Testis (tissue), 2 donors: ENCODE measurements at regions not wholly inside any gene's neighbourhood (a gene's known extent, or its start where the extent isn't known, plus 50 kb on each side); places are given as distances from the start of the nearest gene placed in this dataset.

Source experiments
- DNase-seq: peaks from one replicate; pipeline ENCODE4 v3.0.0-alpha.2; 2019
- H3K27ac ChIP-seq, 2 donors: fragments of 200-600 bp; sonication (generic); one replicate each; pipeline ENCODE4 v1.5.1; 2019
- H3K27me3 ChIP-seq: fragments of 200-600 bp; sonication (generic); one replicate; pipeline ENCODE4 v1.5.1; 2019
- H3K36me3 ChIP-seq: fragments of 200-600 bp; sonication (generic); one replicate; pipeline ENCODE4 v1.5.1; 2017; ENCODE audit warnings: low read depth; ENCODE audit errors: missing control alignments
- H3K4me1 ChIP-seq: fragments of 200-600 bp; sonication (generic); one replicate; pipeline ENCODE4 v1.5.1; 2019
- H3K4me3 ChIP-seq, 2 donors: fragments of 200-600 bp; sonication (generic); one replicate each; pipeline ENCODE4 v1.5.1; 2017 to 2019
- H3K9me3 ChIP-seq: fragments of 200-600 bp; sonication (generic); one replicate; pipeline ENCODE4 v1.5.1; 2017
- POLR2A ChIP-seq: fragments of 450-650 bp; IDR thresholded peaks from one replicate; pipeline ENCODE4 v1.6.1; 2017; ENCODE audit warnings: antibody characterized with exemption, mild to moderate bottlenecking, moderate library complexity
- WGBS, 2 donors: methylation state at CpG; one replicate each; pipeline ENCODE4 v1.1.5; 2018; 5-methylcytosine and 5-hydroxymethylcytosine counted together
- intact Hi-C: fragments of 100-400 bp; cut with DNase I; formaldehyde crosslinking; loops from one replicate; pipeline ENCODE4 v1.15.1; 2023; ENCODE audit warnings: low total_unique reads
- TF ChIP-seq, protein P1 (sequence below), 3 experiments: fragments of 450-650 bp in 2 of 3; fragments of 200-600 bp in 1 of 3; sonication (generic) in 1 of 3; IDR thresholded peaks; one replicate each; pipeline ENCODE4 v1.5.1; 2016 to 2019; ENCODE audit warnings: antibody characterized with exemption in 3 of 3, mild to moderate bottlenecking in 2 of 3, moderate library complexity in 1 of 3

DNA sequence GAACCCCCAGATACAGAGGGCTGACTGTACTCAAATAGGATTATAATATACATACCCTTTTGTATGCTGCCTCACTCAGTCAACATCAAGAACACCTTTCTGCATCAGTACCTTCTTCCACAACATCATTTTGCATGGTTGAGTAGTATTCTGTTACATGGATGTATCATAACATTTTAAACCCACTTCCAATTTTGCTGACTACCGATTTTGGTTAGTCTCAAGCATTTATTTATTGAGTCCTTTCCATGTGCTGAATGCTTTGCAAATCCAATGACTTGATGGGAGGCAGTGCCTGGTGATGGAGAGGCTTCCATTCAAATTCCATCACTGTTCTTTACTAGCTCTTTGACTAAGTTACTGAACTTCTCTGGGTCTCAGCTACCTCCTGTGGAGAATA lies 182.0 kb upstream of the KLF4 start:
- no peak for TF ChIP-seq POLR2A
- TF ChIP-seq, protein P1, sequence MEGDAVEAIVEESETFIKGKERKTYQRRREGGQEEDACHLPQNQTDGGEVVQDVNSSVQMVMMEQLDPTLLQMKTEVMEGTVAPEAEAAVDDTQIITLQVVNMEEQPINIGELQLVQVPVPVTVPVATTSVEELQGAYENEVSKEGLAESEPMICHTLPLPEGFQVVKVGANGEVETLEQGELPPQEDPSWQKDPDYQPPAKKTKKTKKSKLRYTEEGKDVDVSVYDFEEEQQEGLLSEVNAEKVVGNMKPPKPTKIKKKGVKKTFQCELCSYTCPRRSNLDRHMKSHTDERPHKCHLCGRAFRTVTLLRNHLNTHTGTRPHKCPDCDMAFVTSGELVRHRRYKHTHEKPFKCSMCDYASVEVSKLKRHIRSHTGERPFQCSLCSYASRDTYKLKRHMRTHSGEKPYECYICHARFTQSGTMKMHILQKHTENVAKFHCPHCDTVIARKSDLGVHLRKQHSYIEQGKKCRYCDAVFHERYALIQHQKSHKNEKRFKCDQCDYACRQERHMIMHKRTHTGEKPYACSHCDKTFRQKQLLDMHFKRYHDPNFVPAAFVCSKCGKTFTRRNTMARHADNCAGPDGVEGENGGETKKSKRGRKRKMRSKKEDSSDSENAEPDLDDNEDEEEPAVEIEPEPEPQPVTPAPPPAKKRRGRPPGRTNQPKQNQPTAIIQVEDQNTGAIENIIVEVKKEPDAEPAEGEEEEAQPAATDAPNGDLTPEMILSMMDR (IDR thresholded peaks at IDR 0.05): no peak
- Histone ChIP-seq H3K27me3 (no peaks in the 10 kb centered on the region), H3K9me3 (no peaks in the 10 kb centered on the region), H3K27ac (no peak overlapping the region), H3K4me3 (no peak overlapping the region), H3K4me1 (peaks cover 4% of the 10 kb centered on the region), H3K36me3 (no peaks in the 10 kb centered on the region)
- 95% methylated on average over 1 of the region's 1 CpG for WGBS, 2 donors
- DNase-seq: no peak
- intact Hi-C loops: no loop called here

DNA sequence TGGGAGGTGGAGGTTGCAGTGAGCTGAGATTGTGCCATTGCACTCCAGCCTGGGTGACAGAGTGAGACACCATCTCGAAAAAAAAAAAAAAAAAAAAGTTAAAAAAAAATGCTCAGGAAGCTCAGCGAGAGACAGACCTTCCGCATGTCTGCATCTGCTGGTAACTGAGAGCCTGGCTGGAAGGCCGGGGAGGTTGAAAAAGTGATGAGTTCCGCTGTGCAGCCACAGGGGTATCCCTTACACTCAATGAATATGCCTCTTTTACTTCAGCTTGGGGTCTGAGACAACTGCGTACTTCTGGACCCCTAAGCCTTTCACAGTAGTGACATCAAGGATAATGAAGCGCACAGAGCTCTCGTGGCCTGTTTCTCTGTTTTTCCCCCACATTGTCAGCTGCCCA lies 179.9 kb upstream of the KLF4 start:
- no peak for TF ChIP-seq POLR2A
- TF ChIP-seq, protein P1 (IDR thresholded peaks at IDR 0.05): no peak
- intact Hi-C loops: no loop called here
- DNase-seq: no peak
- Histone ChIP-seq H3K27me3 (no peaks in the 10 kb centered on the region), H3K27ac (no peak overlapping the region), H3K4me1 (peaks cover 4% of the 10 kb centered on the region), H3K9me3 (no peaks in the 10 kb centered on the region), H3K4me3 (no peak overlapping the region), H3K36me3 (no peaks in the 10 kb centered on the region)
- 75 to 91% methylated on average over 7 to 8 of the region's 8 CpGs for WGBS, 2 donors

DNA sequence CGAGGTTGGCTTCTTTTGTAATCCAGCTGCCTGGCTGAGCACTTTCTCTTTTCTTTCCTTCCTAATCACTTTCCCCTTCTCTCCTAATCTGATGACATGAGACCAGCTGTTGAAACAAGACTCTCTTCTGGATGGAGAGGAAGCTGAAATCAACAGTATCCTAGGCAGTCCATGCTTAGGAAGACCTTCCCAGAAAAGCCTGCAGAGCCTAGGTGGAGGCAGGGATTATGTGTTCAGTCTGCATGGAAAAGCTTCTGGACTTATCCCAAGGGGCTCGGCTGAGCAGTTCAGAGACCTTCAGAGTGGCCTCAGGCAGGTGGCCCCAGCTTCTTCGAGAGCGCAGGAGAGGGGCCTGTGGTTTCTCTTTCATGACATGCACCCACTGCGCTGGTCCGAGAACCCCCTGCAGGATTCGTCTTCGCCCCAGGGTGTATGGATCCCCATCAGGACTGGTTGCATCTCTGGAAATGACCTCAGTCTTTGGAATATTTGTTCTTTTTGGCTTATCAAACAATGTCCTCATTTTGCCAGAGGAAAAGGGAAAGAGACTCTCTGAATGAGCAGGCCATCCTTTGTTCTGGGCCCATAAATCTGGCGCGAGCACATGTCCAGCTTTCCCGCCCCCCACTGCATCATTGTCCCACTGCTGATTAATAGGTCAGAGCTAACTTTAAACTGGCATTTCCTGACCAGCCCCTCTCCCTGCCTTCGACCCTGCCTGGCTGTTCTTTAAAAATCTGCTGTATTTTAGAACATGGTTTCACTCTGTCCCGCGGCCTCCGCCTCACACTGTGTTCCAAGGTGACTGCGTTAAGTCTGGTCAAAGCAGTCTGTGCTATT lies 177.9 kb upstream of the KLF4 start:
- H3K27me3 ChIP-seq: no peaks in the 10 kb centered on the region
- H3K36me3 ChIP-seq: no peaks in the 10 kb centered on the region
- no peaks in the 10 kb centered on the region for H3K9me3 ChIP-seq
- peaks cover 4% of the 10 kb centered on the region for H3K4me1 ChIP-seq
- no peak for TF ChIP-seq POLR2A
- TF ChIP-seq, protein P1 (IDR thresholded peaks at IDR 0.05): no peak
- intact Hi-C loops: no loop called here
- no peak overlapping the region for H3K4me3 ChIP-seq
- peak; percentile 30 for DNase-seq
- peak overlapping the region; percentile 8 to 81 for H3K27ac ChIP-seq
- 59 to 78% methylated on average over 13 to 16 of the region's 16 CpGs for WGBS, 2 donors

DNA sequence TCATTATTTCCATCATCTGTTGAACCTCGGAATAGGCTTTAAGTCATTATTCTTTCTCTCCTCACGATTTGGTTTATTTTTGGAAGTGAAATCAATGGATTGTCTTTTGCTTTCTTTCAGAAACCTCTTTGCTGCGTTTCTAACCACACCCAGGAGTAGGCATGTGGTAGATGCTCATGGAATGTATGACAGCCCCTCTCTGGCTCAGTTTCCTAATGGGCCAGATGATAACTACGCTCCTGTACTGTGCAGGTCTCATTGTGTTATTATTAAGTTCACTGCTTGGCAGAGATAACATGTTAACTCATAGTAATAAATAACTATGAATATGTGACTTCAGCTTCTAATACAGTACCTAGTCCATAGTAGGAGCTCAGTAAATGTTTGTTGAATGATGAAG lies 175.5 kb upstream of the KLF4 start:
- TF ChIP-seq POLR2A: no peak
- TF ChIP-seq, protein P1 (IDR thresholded peaks at IDR 0.05): no peak
- intact Hi-C loops: no loop called here
- Histone ChIP-seq H3K4me1 (peaks cover 4% of the 10 kb centered on the region), H3K27ac (no peak overlapping the region), H3K4me3 (no peak overlapping the region), H3K27me3 (no peaks in the 10 kb centered on the region), H3K9me3 (no peaks in the 10 kb centered on the region), H3K36me3 (no peaks in the 10 kb centered on the region)
- DNase-seq: no peak
- 85 to 86% methylated on average over 4 of the region's 4 CpGs for WGBS, 2 donors

DNA sequence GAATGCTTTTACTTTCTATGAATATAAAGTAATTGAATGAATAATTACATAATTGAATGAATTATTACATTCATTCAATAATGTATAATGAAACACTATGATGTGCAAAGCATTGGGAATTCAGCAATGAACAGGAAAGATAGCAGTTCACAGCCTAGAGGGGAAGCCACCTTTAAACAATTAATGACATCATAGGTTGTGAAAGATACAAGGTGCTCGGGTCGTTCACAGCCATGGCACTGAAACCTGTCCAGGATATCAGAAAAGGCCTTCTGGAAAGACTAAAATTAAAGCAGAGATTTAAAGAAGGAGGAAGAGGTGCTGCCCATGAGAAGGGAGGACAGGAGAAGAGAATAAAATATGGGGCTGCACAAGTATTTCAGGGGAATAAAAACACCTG lies 171.4 kb upstream of the KLF4 start:
- WGBS, 2 donors: 64 to 78% methylated on average over 2 of the region's 2 CpGs
- DNase-seq: no peak
- TF ChIP-seq, protein P1 (IDR thresholded peaks at IDR 0.05): no peak
- TF ChIP-seq POLR2A: no peak
- Histone ChIP-seq H3K4me3 (no peak overlapping the region), H3K9me3 (no peaks in the 10 kb centered on the region), H3K27me3 (no peaks in the 10 kb centered on the region), H3K27ac (no peak overlapping the region), H3K36me3 (no peaks in the 10 kb centered on the region), H3K4me1 (no peaks in the 10 kb centered on the region)
- intact Hi-C loops: no loop called here
